HEK293 (cell line): ENCODE measurements at regions not wholly inside any gene's neighbourhood (a gene's known extent, or its start where the extent isn't known, plus 50 kb on each side); places are given as distances from the start of the nearest gene placed in this dataset.

Experiments used
- CTCF ChIA-PET: fragments of 350-600 bp; formaldehyde crosslinking; extraction: SDS; loops from one replicate; lab custom pipeline; 2021; ENCODE audit warnings: antibody characterized with exemption; lab: Yijun Ruan, JAX
- POLR2A ChIA-PET: fragments of 300-600 bp; formaldehyde crosslinking; extraction: SDS; loops from one replicate; lab custom pipeline; 2020; ENCODE audit warnings: antibody characterized with exemption, inconsistent platforms; lab: Yijun Ruan, JAX
- H3K27ac ChIP-seq: fragments of 200-500 bp; sonication (Bioruptor generic); 2 replicates; pipeline ENCODE4 v1.5.1; 2014; ENCODE audit warnings: low read depth, low read length, control low read depth, inconsistent platforms; ENCODE audit errors: extremely low read depth
- H3K36me3 ChIP-seq, 2 experiments: fragments of 200-500 bp in 1 of 2; sonication (Bioruptor generic) in 1 of 2; 1 replicate in 1 of 2; 2 replicates in 1 of 2; pipeline ENCODE4 v1.5.1; 2014 to 2017; ENCODE audit warnings: inconsistent platforms in 2 of 2, low read length in 2 of 2; ENCODE audit not compliant: control insufficient read depth in 2 of 2, insufficient read depth in 1 of 2
- H3K4me1 ChIP-seq: fragments of 200-500 bp; sonication (Bioruptor generic); 2 replicates; pipeline ENCODE4 v1.5.1; 2014; ENCODE audit warnings: mild to moderate bottlenecking, low read length, inconsistent platforms; ENCODE audit not compliant: control insufficient read depth, insufficient read depth
- H3K4me3 ChIP-seq: 2 replicates; pipeline ENCODE4 v1.5.1; 2011; ENCODE audit warnings: low read depth, mild to moderate bottlenecking, control low read depth, low read length, moderate library complexity
- H3K9me3 ChIP-seq: fragments of 200-500 bp; sonication (Bioruptor generic); 2 replicates; pipeline ENCODE4 v1.5.1; 2014; ENCODE audit warnings: low read depth, low read length, inconsistent platforms; ENCODE audit not compliant: control insufficient read depth, insufficient read depth
- GFI1B ChIP-seq: fragments of 450-650 bp; formaldehyde crosslinking; IDR thresholded peaks from 2 replicates; pipeline ENCODE4 v1.5.1; 2016; ENCODE audit warnings: missing biosample characterization, missing genetic modification characterization
- GLI2 ChIP-seq: fragments of 450-650 bp; formaldehyde crosslinking; IDR thresholded peaks from 2 replicates; pipeline ENCODE4; 2017; ENCODE audit warnings: missing biosample characterization, missing genetic modification characterization, low read depth, borderline replicate concordance
- GLIS2 ChIP-seq: fragments of 450-650 bp; formaldehyde crosslinking; IDR thresholded peaks from 2 replicates; pipeline ENCODE4 v1.5.1; 2016; ENCODE audit warnings: missing biosample characterization, missing genetic modification characterization
- KLF1 ChIP-seq: fragments of 450-650 bp; formaldehyde crosslinking; IDR thresholded peaks from 2 replicates; pipeline ENCODE4 v1.5.1; 2016; ENCODE audit warnings: missing biosample characterization, missing genetic modification characterization
- KLF10 ChIP-seq: fragments of 450-650 bp; IDR thresholded peaks from 2 replicates; pipeline ENCODE4 v1.5.1; 2018; ENCODE audit warnings: missing biosample characterization, mild to moderate bottlenecking, missing genetic modification characterization
- KLF7 ChIP-seq: fragments of 450-650 bp; formaldehyde crosslinking; IDR thresholded peaks from 2 replicates; pipeline ENCODE4 v1.5.1; 2016; ENCODE audit warnings: missing biosample characterization, missing genetic modification characterization, borderline replicate concordance
- SCRT1 ChIP-seq: fragments of 450-650 bp; formaldehyde crosslinking; IDR thresholded peaks from 2 replicates; pipeline ENCODE4 v1.5.1; 2016; ENCODE audit warnings: missing biosample characterization, missing genetic modification characterization, borderline replicate concordance
- TRIM28 ChIP-seq: IDR thresholded peaks from 2 replicates; pipeline ENCODE4 v1.6.1; 2011; ENCODE audit warnings: low read length, control low read depth, borderline replicate concordance
- ZBTB1 ChIP-seq: fragments of 450-650 bp; formaldehyde crosslinking; IDR thresholded peaks from 2 replicates; pipeline ENCODE4 v1.5.1; 2016; ENCODE audit warnings: missing biosample characterization, missing genetic modification characterization
- ZBTB21 ChIP-seq: fragments of 450-650 bp; formaldehyde crosslinking; IDR thresholded peaks from 2 replicates; pipeline ENCODE4 v1.5.1; 2017; ENCODE audit warnings: missing biosample characterization, missing genetic modification characterization
- ZNF133 ChIP-seq: fragments of 450-650 bp; formaldehyde crosslinking; IDR thresholded peaks from 2 replicates; pipeline ENCODE4 v1.5.1; 2016; ENCODE audit warnings: missing biosample characterization, missing genetic modification characterization
- ZNF138 ChIP-seq: fragments of 450-650 bp; formaldehyde crosslinking; IDR thresholded peaks from 2 replicates; pipeline ENCODE4 v1.5.1; 2016; ENCODE audit warnings: missing biosample characterization, missing genetic modification characterization, borderline replicate concordance
- ZNF146 ChIP-seq: fragments of 450-650 bp; formaldehyde crosslinking; IDR thresholded peaks from 2 replicates; pipeline ENCODE4 v1.5.1; 2016; ENCODE audit warnings: missing biosample characterization, missing genetic modification characterization
- ZNF16 ChIP-seq: fragments of 450-650 bp; formaldehyde crosslinking; IDR thresholded peaks from 2 replicates; pipeline ENCODE4 v1.5.1; 2016; ENCODE audit warnings: low read depth, missing biosample characterization, missing genetic modification characterization
- ZNF324 ChIP-seq: fragments of 450-650 bp; formaldehyde crosslinking; IDR thresholded peaks from 2 replicates; pipeline ENCODE4 v1.5.1; 2016; ENCODE audit warnings: missing biosample characterization, missing genetic modification characterization
- ZNF398 ChIP-seq: fragments of 450-650 bp; formaldehyde crosslinking; IDR thresholded peaks from 2 replicates; pipeline ENCODE4 v1.5.1; 2017; ENCODE audit warnings: missing biosample characterization, missing genetic modification characterization
- ZNF501 ChIP-seq: fragments of 450-650 bp; formaldehyde crosslinking; IDR thresholded peaks from 2 replicates; pipeline ENCODE4 v1.5.1; 2016; ENCODE audit warnings: missing biosample characterization, missing genetic modification characterization
- ZNF624 ChIP-seq: fragments of 450-650 bp; formaldehyde crosslinking; IDR thresholded peaks from 2 replicates; pipeline ENCODE4 v1.5.1; 2017; ENCODE audit warnings: missing biosample characterization, missing genetic modification characterization
- ZNF776 ChIP-seq: fragments of 450-650 bp; formaldehyde crosslinking; IDR thresholded peaks from 2 replicates; pipeline ENCODE4 v1.5.0; 2017; ENCODE audit warnings: missing biosample characterization, missing genetic modification characterization, borderline replicate concordance
- TF ChIP-seq, protein P1 (sequence below): fragments of 450-650 bp; formaldehyde crosslinking; IDR thresholded peaks from 2 replicates; pipeline ENCODE4 v1.5.1; 2016; ENCODE audit warnings: missing biosample characterization, missing genetic modification characterization, borderline replicate concordance

DNA sequence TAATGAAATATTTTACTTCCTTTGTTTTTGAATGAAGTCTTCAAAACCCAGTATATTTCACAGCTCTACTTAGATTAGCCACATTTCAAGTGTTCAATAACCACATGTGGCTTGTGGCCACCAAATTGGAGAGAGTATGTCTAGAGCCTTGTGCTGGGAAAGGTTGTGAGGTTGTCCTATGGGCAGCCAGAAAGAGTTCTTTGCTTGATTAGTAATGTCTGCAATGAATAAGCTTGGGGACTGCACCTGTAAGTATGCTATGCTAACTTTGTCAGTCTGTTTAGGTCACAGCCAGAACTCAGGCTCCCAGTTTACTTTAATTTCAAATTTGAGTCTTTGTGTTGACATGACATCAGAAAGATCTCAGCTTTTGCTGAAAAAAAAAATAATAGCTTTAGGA lies 294.9 kb upstream of the SOX14 start:
- TF ChIP-seq ZNF776 (tag by site-specific recombination) (no peak), TRIM28 (no peak), ZNF16 (tag by site-specific recombination) (no peak), ZNF146 (tag by site-specific recombination) (no peak)
- TF ChIP-seq, all 188 proteins: peak for 0
- ChIA-PET POLR2A (no interaction called here), CTCF (no interaction called here)
- no peak overlapping the region for H3K4me3 ChIP-seq
- no peaks in the 10 kb centered on the region for H3K36me3 ChIP-seq
- H3K4me1 ChIP-seq: no peaks in the 10 kb centered on the region
- no peak overlapping the region for H3K27ac ChIP-seq
- H3K9me3 ChIP-seq: no peaks in the 10 kb centered on the region

GRCh38 chr3:137471130-137471529 lies 293.0 kb upstream of the SOX14 start:
- ChIA-PET POLR2A (no interaction called here), CTCF (no interaction called here)
- Histone ChIP-seq H3K36me3 (no peaks in the 10 kb centered on the region), H3K4me3 (no peak overlapping the region), H3K4me1 (no peaks in the 10 kb centered on the region), H3K9me3 (no peaks in the 10 kb centered on the region), H3K27ac (no peak overlapping the region)
- TF ChIP-seq KLF7: no peak
- TF ChIP-seq ZBTB21: no peak
- TF ChIP-seq ZNF138 (tag by site-specific recombination): no peak
- TF ChIP-seq ZNF133 (tag by site-specific recombination): no peak
- TF ChIP-seq ZNF324 (tag by site-specific recombination): no peak
- no peak for TF ChIP-seq SCRT1 (tag by site-specific recombination)
- TF ChIP-seq ZNF624 (tag by site-specific recombination): no peak
- TF ChIP-seq, protein P1, sequence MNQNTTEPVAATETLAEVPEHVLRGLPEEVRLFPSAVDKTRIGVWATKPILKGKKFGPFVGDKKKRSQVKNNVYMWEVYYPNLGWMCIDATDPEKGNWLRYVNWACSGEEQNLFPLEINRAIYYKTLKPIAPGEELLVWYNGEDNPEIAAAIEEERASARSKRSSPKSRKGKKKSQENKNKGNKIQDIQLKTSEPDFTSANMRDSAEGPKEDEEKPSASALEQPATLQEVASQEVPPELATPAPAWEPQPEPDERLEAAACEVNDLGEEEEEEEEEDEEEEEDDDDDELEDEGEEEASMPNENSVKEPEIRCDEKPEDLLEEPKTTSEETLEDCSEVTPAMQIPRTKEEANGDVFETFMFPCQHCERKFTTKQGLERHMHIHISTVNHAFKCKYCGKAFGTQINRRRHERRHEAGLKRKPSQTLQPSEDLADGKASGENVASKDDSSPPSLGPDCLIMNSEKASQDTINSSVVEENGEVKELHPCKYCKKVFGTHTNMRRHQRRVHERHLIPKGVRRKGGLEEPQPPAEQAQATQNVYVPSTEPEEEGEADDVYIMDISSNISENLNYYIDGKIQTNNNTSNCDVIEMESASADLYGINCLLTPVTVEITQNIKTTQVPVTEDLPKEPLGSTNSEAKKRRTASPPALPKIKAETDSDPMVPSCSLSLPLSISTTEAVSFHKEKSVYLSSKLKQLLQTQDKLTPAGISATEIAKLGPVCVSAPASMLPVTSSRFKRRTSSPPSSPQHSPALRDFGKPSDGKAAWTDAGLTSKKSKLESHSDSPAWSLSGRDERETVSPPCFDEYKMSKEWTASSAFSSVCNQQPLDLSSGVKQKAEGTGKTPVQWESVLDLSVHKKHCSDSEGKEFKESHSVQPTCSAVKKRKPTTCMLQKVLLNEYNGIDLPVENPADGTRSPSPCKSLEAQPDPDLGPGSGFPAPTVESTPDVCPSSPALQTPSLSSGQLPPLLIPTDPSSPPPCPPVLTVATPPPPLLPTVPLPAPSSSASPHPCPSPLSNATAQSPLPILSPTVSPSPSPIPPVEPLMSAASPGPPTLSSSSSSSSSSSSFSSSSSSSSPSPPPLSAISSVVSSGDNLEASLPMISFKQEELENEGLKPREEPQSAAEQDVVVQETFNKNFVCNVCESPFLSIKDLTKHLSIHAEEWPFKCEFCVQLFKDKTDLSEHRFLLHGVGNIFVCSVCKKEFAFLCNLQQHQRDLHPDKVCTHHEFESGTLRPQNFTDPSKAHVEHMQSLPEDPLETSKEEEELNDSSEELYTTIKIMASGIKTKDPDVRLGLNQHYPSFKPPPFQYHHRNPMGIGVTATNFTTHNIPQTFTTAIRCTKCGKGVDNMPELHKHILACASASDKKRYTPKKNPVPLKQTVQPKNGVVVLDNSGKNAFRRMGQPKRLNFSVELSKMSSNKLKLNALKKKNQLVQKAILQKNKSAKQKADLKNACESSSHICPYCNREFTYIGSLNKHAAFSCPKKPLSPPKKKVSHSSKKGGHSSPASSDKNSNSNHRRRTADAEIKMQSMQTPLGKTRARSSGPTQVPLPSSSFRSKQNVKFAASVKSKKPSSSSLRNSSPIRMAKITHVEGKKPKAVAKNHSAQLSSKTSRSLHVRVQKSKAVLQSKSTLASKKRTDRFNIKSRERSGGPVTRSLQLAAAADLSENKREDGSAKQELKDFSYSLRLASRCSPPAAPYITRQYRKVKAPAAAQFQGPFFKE (tag by site-specific recombination): no peak
- TF ChIP-seq GLIS2: no peak

- Histone ChIP-seq H3K4me1 (no peaks in the 10 kb centered on the region), H3K4me3 (no peak overlapping the region), H3K9me3 (no peaks in the 10 kb centered on the region), H3K27ac (no peak overlapping the region), H3K36me3 (no peaks in the 10 kb centered on the region)
- ChIA-PET POLR2A (no interaction called here), CTCF (no interaction called here)
- TF ChIP-seq KLF10 (tag by site-specific recombination) (no peak), ZBTB1 (no peak), GFI1B (no peak), ZNF501 (tag by site-specific recombination) (no peak), GLI2 (tag by site-specific recombination) (no peak), ZNF398 (tag by site-specific recombination) (no peak), KLF1 (no peak)
Measured at GRCh38 chr3:137471558-137472204, 292.4 kb upstream of the SOX14 start.
